ENCODE measurements at regions not wholly inside any gene's neighbourhood (a gene's known extent, or its start where the extent isn't known, plus 50 kb on each side); places are given as distances from the start of the nearest gene placed in this dataset.

GRCh38 chr5:14971873-14972272, 100.3 kb upstream of the ANKH start:
- H3K27me3 ChIP-seq (ENCODE audit: control insufficient read depth in 5 of 5, insufficient read depth in 4 of 5, low read length in 5 of 5) = no peaks in the 10 kb centered on the region
- no peaks in the 10 kb centered on the region for H3K36me3 ChIP-seq (ENCODE audit: control insufficient read depth in 5 of 5, insufficient read depth in 5 of 5, low read length in 5 of 5)
- H3K27ac ChIP-seq (ENCODE audit: low read depth, low read length) = no peak overlapping the region
- H3K9ac ChIP-seq (ENCODE audit: low read length in 5 of 5) = no peak overlapping the region
- H3K4me3 ChIP-seq (ENCODE audit: low read depth in 1 of 5, low read length in 5 of 5) = no peak overlapping the region
- H3K9me3 ChIP-seq (ENCODE audit: control insufficient read depth in 5 of 5, low read length in 5 of 5) = no peaks in the 10 kb centered on the region
- H3K4me1 ChIP-seq (ENCODE audit: control insufficient read depth in 5 of 5, insufficient read depth in 5 of 5, low read length in 5 of 5) = no peaks in the 10 kb centered on the region

GRCh38 chr5:14968796-14969195, 97.2 kb upstream of the ANKH start:
- no peaks in the 10 kb centered on the region for H3K9me3 ChIP-seq (ENCODE audit: control insufficient read depth in 5 of 5, low read length in 5 of 5)
- H3K27ac ChIP-seq (ENCODE audit: low read depth, low read length) = no peak overlapping the region
- no peaks in the 10 kb centered on the region for H3K27me3 ChIP-seq (ENCODE audit: control insufficient read depth in 5 of 5, insufficient read depth in 4 of 5, low read length in 5 of 5)
- no peak overlapping the region for H3K4me3 ChIP-seq (ENCODE audit: low read depth in 1 of 5, low read length in 5 of 5)
- H3K4me1 ChIP-seq (ENCODE audit: control insufficient read depth in 5 of 5, insufficient read depth in 5 of 5, low read length in 5 of 5) = no peaks in the 10 kb centered on the region
- H3K9ac ChIP-seq (ENCODE audit: low read length in 5 of 5) = no peak overlapping the region
- no peaks in the 10 kb centered on the region for H3K36me3 ChIP-seq (ENCODE audit: control insufficient read depth in 5 of 5, insufficient read depth in 5 of 5, low read length in 5 of 5)

DNA sequence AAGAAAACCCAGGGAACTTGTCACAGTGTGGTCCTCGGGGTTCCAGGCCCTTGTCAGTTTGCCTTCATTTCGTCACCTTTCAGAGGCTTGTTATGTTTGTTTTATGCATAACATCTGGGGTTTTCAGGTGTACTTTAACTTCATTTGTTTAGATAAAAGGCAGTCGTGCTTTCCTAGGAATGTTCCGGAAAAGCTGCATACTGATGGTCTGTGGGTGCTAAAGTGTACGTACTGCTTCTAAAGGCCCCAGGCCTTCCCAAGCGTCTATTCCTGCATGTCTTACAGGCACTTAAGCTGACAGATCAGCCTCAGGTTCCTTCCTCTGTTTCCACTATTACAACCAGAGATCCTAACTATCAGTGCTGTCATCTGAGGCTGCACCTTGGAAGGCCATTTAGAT, 95.6 kb upstream of the ANKH start:
- no peaks in the 10 kb centered on the region for H3K27me3 ChIP-seq (ENCODE audit: control insufficient read depth in 5 of 5, insufficient read depth in 4 of 5, low read length in 5 of 5)
- no peak overlapping the region for H3K9ac ChIP-seq (ENCODE audit: low read length in 5 of 5)
- no peak overlapping the region for H3K27ac ChIP-seq (ENCODE audit: low read depth, low read length)
- no peaks in the 10 kb centered on the region for H3K36me3 ChIP-seq (ENCODE audit: control insufficient read depth in 5 of 5, insufficient read depth in 5 of 5, low read length in 5 of 5)
- H3K9me3 ChIP-seq (ENCODE audit: control insufficient read depth in 5 of 5, low read length in 5 of 5) = no peaks in the 10 kb centered on the region
- H3K4me3 ChIP-seq (ENCODE audit: low read depth in 1 of 5, low read length in 5 of 5) = no peak overlapping the region
- no peaks in the 10 kb centered on the region for H3K4me1 ChIP-seq (ENCODE audit: control insufficient read depth in 5 of 5, insufficient read depth in 5 of 5, low read length in 5 of 5)

DNA sequence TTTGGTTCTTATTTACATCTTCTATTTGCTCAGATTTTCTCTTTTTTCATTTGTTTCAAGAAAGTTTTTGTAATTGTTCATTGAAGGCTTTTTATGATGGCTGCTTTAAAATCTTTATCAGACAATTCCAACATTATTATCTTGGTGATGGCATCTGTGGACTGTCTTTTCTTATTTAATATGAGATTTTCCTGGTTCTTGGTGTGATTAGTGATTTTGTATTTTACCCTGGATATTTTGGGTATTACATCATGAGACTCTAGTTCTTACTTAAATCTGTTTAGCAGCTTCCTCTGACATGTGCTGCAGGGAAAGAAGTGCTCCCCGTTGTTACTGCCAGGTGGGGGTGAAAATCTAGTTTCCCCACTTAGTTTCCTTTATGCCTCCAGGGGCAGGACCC, 94.2 kb upstream of the ANKH start:
- no peaks in the 10 kb centered on the region for H3K4me1 ChIP-seq (ENCODE audit: control insufficient read depth in 5 of 5, insufficient read depth in 5 of 5, low read length in 5 of 5)
- no peaks in the 10 kb centered on the region for H3K9me3 ChIP-seq (ENCODE audit: control insufficient read depth in 5 of 5, low read length in 5 of 5)
- no peak overlapping the region for H3K4me3 ChIP-seq (ENCODE audit: low read depth in 1 of 5, low read length in 5 of 5)
- no peaks in the 10 kb centered on the region for H3K27me3 ChIP-seq (ENCODE audit: control insufficient read depth in 5 of 5, insufficient read depth in 4 of 5, low read length in 5 of 5)
- H3K9ac ChIP-seq (ENCODE audit: low read length in 5 of 5) = no peak overlapping the region
- H3K36me3 ChIP-seq (ENCODE audit: control insufficient read depth in 5 of 5, insufficient read depth in 5 of 5, low read length in 5 of 5) = no peaks in the 10 kb centered on the region
- H3K27ac ChIP-seq (ENCODE audit: low read depth, low read length) = no peak overlapping the region

DNA sequence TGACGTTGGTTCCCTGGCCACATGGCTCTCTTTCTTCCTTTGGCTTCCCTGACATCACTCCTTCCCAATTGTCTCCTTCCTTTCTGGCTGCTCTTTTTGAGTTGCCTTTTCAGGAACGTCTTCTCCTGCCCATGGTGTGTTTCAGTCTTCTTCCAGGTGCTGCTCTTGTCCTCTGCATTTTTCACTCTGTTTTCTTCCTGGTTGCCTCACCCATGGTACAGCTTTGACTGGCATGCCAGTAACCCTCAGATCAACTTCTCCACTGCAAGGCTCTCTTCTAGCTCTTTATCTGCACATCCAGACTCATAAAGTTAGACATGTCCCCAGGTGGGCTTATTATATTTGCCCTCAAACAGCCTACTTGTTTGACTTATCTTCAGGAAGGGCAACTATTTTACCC, 91.0 kb upstream of the ANKH start:
- Histone ChIP-seq H3K4me1 (ENCODE audit: control insufficient read depth in 5 of 5, insufficient read depth in 5 of 5, low read length in 5 of 5) (no peaks in the 10 kb centered on the region), H3K36me3 (ENCODE audit: control insufficient read depth in 5 of 5, insufficient read depth in 5 of 5, low read length in 5 of 5) (no peaks in the 10 kb centered on the region), H3K27me3 (ENCODE audit: control insufficient read depth in 5 of 5, insufficient read depth in 4 of 5, low read length in 5 of 5) (no peaks in the 10 kb centered on the region), H3K9me3 (ENCODE audit: control insufficient read depth in 5 of 5, low read length in 5 of 5) (no peaks in the 10 kb centered on the region), H3K9ac (ENCODE audit: low read length in 5 of 5) (no peak overlapping the region), H3K4me3 (ENCODE audit: low read depth in 1 of 5, low read length in 5 of 5) (no peak overlapping the region), H3K27ac (ENCODE audit: low read depth, low read length) (no peak overlapping the region)

- H3K4me3 ChIP-seq (ENCODE audit: low read depth in 1 of 5, low read length in 5 of 5) = no peak overlapping the region
- H3K27ac ChIP-seq (ENCODE audit: low read depth, low read length) = no peak overlapping the region
These were observed 88.5 kb upstream of the ANKH start for GRCh38 chr5:14960120-14960462.

GRCh38 chr5:14959399-14960119, 88.0 kb upstream of the ANKH start:
- Histone ChIP-seq H3K27ac (ENCODE audit: low read depth, low read length) (no peak overlapping the region), H3K4me3 (ENCODE audit: low read depth in 1 of 5, low read length in 5 of 5) (no peak overlapping the region), H3K9ac (ENCODE audit: low read length in 5 of 5) (no peak overlapping the region), H3K4me1 (ENCODE audit: control insufficient read depth in 5 of 5, insufficient read depth in 5 of 5, low read length in 5 of 5) (no peaks in the 10 kb centered on the region), H3K27me3 (ENCODE audit: control insufficient read depth in 5 of 5, insufficient read depth in 4 of 5, low read length in 5 of 5) (no peaks in the 10 kb centered on the region), H3K9me3 (ENCODE audit: control insufficient read depth in 5 of 5, low read length in 5 of 5) (no peaks in the 10 kb centered on the region), H3K36me3 (ENCODE audit: control insufficient read depth in 5 of 5, insufficient read depth in 5 of 5, low read length in 5 of 5) (no peaks in the 10 kb centered on the region)

More at GRCh38 chr5:14960120-14960462, 88.5 kb upstream of the ANKH start:
- no peaks in the 10 kb centered on the region for H3K27me3 ChIP-seq (ENCODE audit: control insufficient read depth in 5 of 5, insufficient read depth in 4 of 5, low read length in 5 of 5)
- H3K4me1 ChIP-seq (ENCODE audit: control insufficient read depth in 5 of 5, insufficient read depth in 5 of 5, low read length in 5 of 5) = no peaks in the 10 kb centered on the region
- H3K36me3 ChIP-seq (ENCODE audit: control insufficient read depth in 5 of 5, insufficient read depth in 5 of 5, low read length in 5 of 5) = no peaks in the 10 kb centered on the region
- H3K9ac ChIP-seq (ENCODE audit: low read length in 5 of 5) = no peak overlapping the region
- no peaks in the 10 kb centered on the region for H3K9me3 ChIP-seq (ENCODE audit: control insufficient read depth in 5 of 5, low read length in 5 of 5)

DNA sequence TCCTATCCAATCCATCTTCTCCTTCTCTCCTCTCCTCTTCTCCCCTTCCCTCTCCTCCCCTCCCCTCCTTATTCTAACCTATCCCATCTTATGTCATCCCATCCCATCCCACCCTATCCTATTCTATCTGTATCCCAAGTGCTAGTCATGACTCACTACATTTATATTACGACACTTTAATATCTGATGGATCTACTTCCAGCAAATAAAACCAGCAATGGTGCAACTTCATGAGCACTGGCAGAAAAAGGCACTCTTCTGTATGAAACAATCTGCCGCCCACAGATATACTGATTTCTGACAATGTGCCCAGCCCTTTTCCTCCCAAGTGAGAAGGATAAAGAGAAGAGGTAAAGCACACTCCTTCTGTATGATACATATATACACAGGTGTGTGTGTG, 86.6 kb upstream of the ANKH start:
- Histone ChIP-seq H3K4me3 (ENCODE audit: low read depth in 1 of 5, low read length in 5 of 5) (no peak overlapping the region), H3K9me3 (ENCODE audit: control insufficient read depth in 5 of 5, low read length in 5 of 5) (no peaks in the 10 kb centered on the region), H3K36me3 (ENCODE audit: control insufficient read depth in 5 of 5, insufficient read depth in 5 of 5, low read length in 5 of 5) (no peaks in the 10 kb centered on the region), H3K27me3 (ENCODE audit: control insufficient read depth in 5 of 5, insufficient read depth in 4 of 5, low read length in 5 of 5) (no peaks in the 10 kb centered on the region), H3K27ac (ENCODE audit: low read depth, low read length) (no peak overlapping the region), H3K9ac (ENCODE audit: low read length in 5 of 5) (no peak overlapping the region), H3K4me1 (ENCODE audit: control insufficient read depth in 5 of 5, insufficient read depth in 5 of 5, low read length in 5 of 5) (no peaks in the 10 kb centered on the region)

- H3K4me1 ChIP-seq (ENCODE audit: control insufficient read depth in 5 of 5, insufficient read depth in 5 of 5, low read length in 5 of 5) = no peaks in the 10 kb centered on the region
These were observed 85.0 kb upstream of the ANKH start for GRCh38 chr5:14956423-14957046.

GRCh38 chr5:14954616-14955343, 83.2 kb upstream of the ANKH start:
- Histone ChIP-seq H3K9ac (ENCODE audit: low read length in 5 of 5) (no peak overlapping the region), H3K36me3 (ENCODE audit: control insufficient read depth in 5 of 5, insufficient read depth in 5 of 5, low read length in 5 of 5) (no peaks in the 10 kb centered on the region), H3K27ac (ENCODE audit: low read depth, low read length) (no peak overlapping the region), H3K4me1 (ENCODE audit: control insufficient read depth in 5 of 5, insufficient read depth in 5 of 5, low read length in 5 of 5) (no peaks in the 10 kb centered on the region), H3K27me3 (ENCODE audit: control insufficient read depth in 5 of 5, insufficient read depth in 4 of 5, low read length in 5 of 5) (no peaks in the 10 kb centered on the region), H3K4me3 (ENCODE audit: low read depth in 1 of 5, low read length in 5 of 5) (no peak overlapping the region), H3K9me3 (ENCODE audit: control insufficient read depth in 5 of 5, low read length in 5 of 5) (peaks cover 0 to 2% (median 0%) of the 10 kb centered on the region in 5 donors)

More at GRCh38 chr5:14956423-14957046, 85.0 kb upstream of the ANKH start:
- Histone ChIP-seq H3K4me3 (ENCODE audit: low read depth in 1 of 5, low read length in 5 of 5) (no peak overlapping the region), H3K27ac (ENCODE audit: low read depth, low read length) (no peak overlapping the region), H3K9ac (ENCODE audit: low read length in 5 of 5) (no peak overlapping the region), H3K27me3 (ENCODE audit: control insufficient read depth in 5 of 5, insufficient read depth in 4 of 5, low read length in 5 of 5) (no peaks in the 10 kb centered on the region), H3K9me3 (ENCODE audit: control insufficient read depth in 5 of 5, low read length in 5 of 5) (no peaks in the 10 kb centered on the region), H3K36me3 (ENCODE audit: control insufficient read depth in 5 of 5, insufficient read depth in 5 of 5, low read length in 5 of 5) (no peaks in the 10 kb centered on the region)

All from subcutaneous abdominal adipose tissue (tissue), 5 donors.